Neural progenitor cell (in vitro differentiated cells): ENCODE measurements at regions not wholly inside any gene's neighbourhood (a gene's known extent, or its start where the extent isn't known, plus 50 kb on each side); places are given as distances from the start of the nearest gene placed in this dataset.
"Not testable (repeated sequence)": the region's sequence is repeated elsewhere in the genome, so short reads cannot be mapped to it uniquely, and the experiment has no call there.

ENCODE experiments used
- DNase-seq: peaks from one replicate; pipeline ENCODE4 v3.0.0-alpha.2; 2016; ENCODE audit warnings: low spot score
- H2AFZ ChIP-seq: fragments of 200-600 bp; sonication (generic); replicated peaks from 2 replicates; pipeline ENCODE4 v1.6.1; 2016; ENCODE audit warnings: antibody characterized with exemption
- H3F3A ChIP-seq: fragments of 200-600 bp; sonication (generic); 2 replicates; pipeline ENCODE4 v1.6.1; 2016; ENCODE audit warnings: antibody characterized with exemption, low read depth
- H3K27ac ChIP-seq: fragments of 200-600 bp; sonication (generic); 2 replicates; pipeline ENCODE4 v1.5.1; 2016; ENCODE audit warnings: mild to moderate bottlenecking
- H3K27me3 ChIP-seq: fragments of 200-600 bp; sonication (generic); 2 replicates; pipeline ENCODE4 v1.6.1; 2016; ENCODE audit warnings: mild to moderate bottlenecking, moderate library complexity
- H3K36me3 ChIP-seq: fragments of 200-600 bp; sonication (generic); 2 replicates; pipeline ENCODE4 v1.5.1; 2016
- H3K4me1 ChIP-seq: fragments of 200-600 bp; sonication (generic); 2 replicates; pipeline ENCODE4 v1.6.1; 2016; ENCODE audit warnings: mixed run types
- H3K4me2 ChIP-seq: fragments of 200-600 bp; sonication (generic); 2 replicates; pipeline ENCODE4 v1.6.1; 2016
- H3K4me3 ChIP-seq: fragments of 200-600 bp; sonication (generic); 2 replicates; pipeline ENCODE4 v1.5.1; 2016
- H3K79me2 ChIP-seq: fragments of 200-600 bp; sonication (generic); 2 replicates; pipeline ENCODE4 v1.6.1; 2016; ENCODE audit warnings: low read depth
- H3K9ac ChIP-seq: fragments of 200-600 bp; sonication (generic); 2 replicates; pipeline ENCODE4 v1.6.1; 2016
- H3K9me3 ChIP-seq: fragments of 200-600 bp; sonication (generic); 2 replicates; pipeline ENCODE4 v1.5.1; 2016; ENCODE audit warnings: low read depth
- H4K20me1 ChIP-seq: fragments of 200-600 bp; sonication (generic); 2 replicates; pipeline ENCODE4 v1.6.1; 2016; ENCODE audit warnings: low read depth
- H3K27ac Mint-ChIP-seq: 3 replicates; pipeline ENCODE4 v1.8.0; 2021; ENCODE audit warnings: mixed read lengths
- H3K27me3 Mint-ChIP-seq: 2 replicates; pipeline ENCODE4 v1.8.0; 2022; ENCODE audit warnings: low read depth, mild to moderate bottlenecking, inconsistent platforms, moderate library complexity, mixed read lengths; ENCODE audit not compliant: insufficient read depth
- H3K36me3 Mint-ChIP-seq: 3 replicates; pipeline ENCODE4 v1.8.0; 2021; ENCODE audit warnings: mixed read lengths
- H3K4me1 Mint-ChIP-seq: 3 replicates; pipeline ENCODE4 v1.8.0; 2021; ENCODE audit warnings: mixed read lengths
- H3K4me3 Mint-ChIP-seq: 3 replicates; pipeline ENCODE4 v1.8.0; 2021; ENCODE audit warnings: mild to moderate bottlenecking, moderate library complexity, mixed read lengths
- H3K9me3 Mint-ChIP-seq: 3 replicates; pipeline ENCODE4 v1.8.0; 2020; ENCODE audit warnings: mixed read lengths
- EZH2 ChIP-seq: fragments of 200-600 bp; sonication (generic); IDR thresholded peaks from 2 replicates; pipeline ENCODE4 v1.6.1; 2017; ENCODE audit warnings: antibody characterized with exemption, mild to moderate bottlenecking, moderate library complexity
- EZH2phosphoT487 ChIP-seq: fragments of 200-600 bp; sonication (generic); IDR thresholded peaks from 2 replicates; pipeline ENCODE4 v1.6.1; 2017; ENCODE audit warnings: antibody characterized with exemption
- TF ChIP-seq, protein P1 (sequence below): fragments of 200-600 bp; sonication (generic); IDR thresholded peaks from 2 replicates; pipeline ENCODE4 v1.5.1; 2017; ENCODE audit warnings: antibody characterized with exemption, mild to moderate bottlenecking

DNA sequence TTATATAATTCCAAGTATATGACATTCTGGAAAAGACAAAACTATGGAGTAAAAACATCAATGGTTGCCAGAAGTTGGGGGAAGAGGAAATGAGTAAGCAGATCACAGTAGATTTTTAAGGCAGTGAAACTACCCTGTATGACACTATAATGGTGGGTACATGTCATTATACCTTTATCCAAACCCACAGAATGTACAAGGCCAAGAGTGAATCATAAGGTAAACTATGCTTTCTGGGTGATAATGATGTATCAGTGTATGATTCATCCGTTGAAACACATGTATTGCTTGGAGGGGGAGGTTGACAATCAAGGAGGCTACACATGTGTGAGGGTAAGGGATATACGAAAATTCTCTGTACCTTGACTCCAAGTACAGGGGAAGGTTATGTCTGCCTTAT is 862.7 kb downstream of the PLA2G4A start:
- Mint-ChIP-seq H3K36me3 (no peaks in the 10 kb centered on the region), H3K4me1 (peaks cover 2% of the 10 kb centered on the region), H3K27ac (no peak overlapping the region), H3K9me3 (no peaks in the 10 kb centered on the region), H3K4me3 (no peak overlapping the region), H3K27me3 (no peaks in the 10 kb centered on the region)
- H3K36me3 ChIP-seq: no peaks in the 10 kb centered on the region
- H3K79me2 ChIP-seq: no peaks in the 10 kb centered on the region
- H3K9me3 ChIP-seq: no peaks in the 10 kb centered on the region
- H3K27me3 ChIP-seq: no peaks in the 10 kb centered on the region
- no peaks in the 10 kb centered on the region for H3K4me1 ChIP-seq
- H4K20me1 ChIP-seq: no peaks in the 10 kb centered on the region
- no peak for DNase-seq
- H3K4me3 ChIP-seq: no peak overlapping the region
- H3K9ac ChIP-seq: no peak overlapping the region
- H3K4me2 ChIP-seq: no peak overlapping the region
- no peak overlapping the region for H2AFZ ChIP-seq
- no peak overlapping the region for H3K27ac ChIP-seq
- no peaks in the 10 kb centered on the region for H3F3A ChIP-seq
- no peak for TF ChIP-seq EZH2
- TF ChIP-seq, protein P1, sequence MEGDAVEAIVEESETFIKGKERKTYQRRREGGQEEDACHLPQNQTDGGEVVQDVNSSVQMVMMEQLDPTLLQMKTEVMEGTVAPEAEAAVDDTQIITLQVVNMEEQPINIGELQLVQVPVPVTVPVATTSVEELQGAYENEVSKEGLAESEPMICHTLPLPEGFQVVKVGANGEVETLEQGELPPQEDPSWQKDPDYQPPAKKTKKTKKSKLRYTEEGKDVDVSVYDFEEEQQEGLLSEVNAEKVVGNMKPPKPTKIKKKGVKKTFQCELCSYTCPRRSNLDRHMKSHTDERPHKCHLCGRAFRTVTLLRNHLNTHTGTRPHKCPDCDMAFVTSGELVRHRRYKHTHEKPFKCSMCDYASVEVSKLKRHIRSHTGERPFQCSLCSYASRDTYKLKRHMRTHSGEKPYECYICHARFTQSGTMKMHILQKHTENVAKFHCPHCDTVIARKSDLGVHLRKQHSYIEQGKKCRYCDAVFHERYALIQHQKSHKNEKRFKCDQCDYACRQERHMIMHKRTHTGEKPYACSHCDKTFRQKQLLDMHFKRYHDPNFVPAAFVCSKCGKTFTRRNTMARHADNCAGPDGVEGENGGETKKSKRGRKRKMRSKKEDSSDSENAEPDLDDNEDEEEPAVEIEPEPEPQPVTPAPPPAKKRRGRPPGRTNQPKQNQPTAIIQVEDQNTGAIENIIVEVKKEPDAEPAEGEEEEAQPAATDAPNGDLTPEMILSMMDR: no peak
- TF ChIP-seq EZH2phosphoT487: no peak

DNA sequence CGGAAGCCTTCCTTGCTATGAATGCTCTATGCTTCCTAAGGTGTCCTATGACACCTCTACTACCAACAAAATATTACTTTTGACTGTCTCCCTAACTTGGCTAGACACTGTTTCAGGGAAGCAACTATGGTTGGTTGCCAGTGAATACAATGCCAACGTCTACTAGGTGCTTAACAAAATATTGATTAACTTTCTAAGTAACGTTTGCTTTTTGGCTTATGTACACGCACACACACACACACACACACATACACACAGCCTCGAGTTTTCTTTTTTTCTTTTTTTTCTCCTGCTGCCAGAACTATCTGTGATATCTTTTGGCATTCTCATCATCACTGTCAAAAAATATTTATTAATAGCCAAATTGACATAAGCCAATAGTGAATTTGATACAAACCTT is 864.0 kb downstream of the PLA2G4A start:
- Mint-ChIP-seq H3K27me3 (no peaks in the 10 kb centered on the region), H3K9me3 (no peaks in the 10 kb centered on the region), H3K4me1 (peaks cover 2% of the 10 kb centered on the region), H3K4me3 (no peak overlapping the region), H3K36me3 (no peaks in the 10 kb centered on the region), H3K27ac (no peak overlapping the region)
- TF ChIP-seq, protein P1: no peak
- no peak for TF ChIP-seq EZH2phosphoT487
- TF ChIP-seq EZH2: no peak
- no peak overlapping the region for H3K4me2 ChIP-seq
- H3K9ac ChIP-seq: no peak overlapping the region
- no peaks in the 10 kb centered on the region for H3K36me3 ChIP-seq
- no peak overlapping the region for H2AFZ ChIP-seq
- no peaks in the 10 kb centered on the region for H3K4me1 ChIP-seq
- H3K27ac ChIP-seq: no peak overlapping the region
- H3F3A ChIP-seq: no peaks in the 10 kb centered on the region
- no peak for DNase-seq
- no peak overlapping the region for H3K4me3 ChIP-seq
- H3K79me2 ChIP-seq: no peaks in the 10 kb centered on the region
- no peaks in the 10 kb centered on the region for H3K27me3 ChIP-seq
- H4K20me1 ChIP-seq: no peaks in the 10 kb centered on the region
- no peaks in the 10 kb centered on the region for H3K9me3 ChIP-seq

DNA sequence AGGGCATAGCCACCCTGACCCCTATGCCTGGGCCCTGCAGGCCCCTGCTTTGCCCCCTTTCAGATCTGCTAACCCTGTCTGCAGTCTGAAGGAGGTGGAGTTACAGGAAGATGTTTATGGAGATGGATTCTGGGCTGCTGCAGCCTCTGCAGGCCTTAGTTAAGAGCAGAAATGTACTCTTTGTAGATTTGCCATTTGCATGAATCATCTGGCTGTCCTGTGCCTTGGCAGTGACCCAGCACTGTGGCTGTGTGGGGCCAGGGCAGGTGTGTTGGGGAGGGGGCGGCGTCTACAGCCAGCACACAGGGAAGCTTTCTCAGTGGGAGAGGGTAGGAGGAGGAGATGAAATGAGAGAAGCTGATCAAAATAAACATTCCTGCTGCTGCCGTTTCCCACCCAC is 867.3 kb downstream of the PLA2G4A start:
- Histone ChIP-seq H3K4me3 (no peak overlapping the region), H3K9ac (no peak overlapping the region), H3K4me1 (no peaks in the 10 kb centered on the region), H3K9me3 (no peaks in the 10 kb centered on the region), H3K4me2 (no peak overlapping the region), H3K27me3 (no peaks in the 10 kb centered on the region), H3K36me3 (no peaks in the 10 kb centered on the region), H3F3A (no peaks in the 10 kb centered on the region), H3K79me2 (no peaks in the 10 kb centered on the region), H3K27ac (no peak overlapping the region), H2AFZ (no peak overlapping the region), H4K20me1 (no peaks in the 10 kb centered on the region)
- Mint-ChIP-seq H3K36me3 (no peaks in the 10 kb centered on the region), H3K9me3 (no peaks in the 10 kb centered on the region), H3K4me3 (no peak overlapping the region), H3K27ac (no peak overlapping the region), H3K27me3 (no peaks in the 10 kb centered on the region), H3K4me1 (peaks cover 4% of the 10 kb centered on the region)
- TF ChIP-seq EZH2: no peak
- no peak for TF ChIP-seq EZH2phosphoT487
- TF ChIP-seq, protein P1: no peak
- DNase-seq: no peak

DNA sequence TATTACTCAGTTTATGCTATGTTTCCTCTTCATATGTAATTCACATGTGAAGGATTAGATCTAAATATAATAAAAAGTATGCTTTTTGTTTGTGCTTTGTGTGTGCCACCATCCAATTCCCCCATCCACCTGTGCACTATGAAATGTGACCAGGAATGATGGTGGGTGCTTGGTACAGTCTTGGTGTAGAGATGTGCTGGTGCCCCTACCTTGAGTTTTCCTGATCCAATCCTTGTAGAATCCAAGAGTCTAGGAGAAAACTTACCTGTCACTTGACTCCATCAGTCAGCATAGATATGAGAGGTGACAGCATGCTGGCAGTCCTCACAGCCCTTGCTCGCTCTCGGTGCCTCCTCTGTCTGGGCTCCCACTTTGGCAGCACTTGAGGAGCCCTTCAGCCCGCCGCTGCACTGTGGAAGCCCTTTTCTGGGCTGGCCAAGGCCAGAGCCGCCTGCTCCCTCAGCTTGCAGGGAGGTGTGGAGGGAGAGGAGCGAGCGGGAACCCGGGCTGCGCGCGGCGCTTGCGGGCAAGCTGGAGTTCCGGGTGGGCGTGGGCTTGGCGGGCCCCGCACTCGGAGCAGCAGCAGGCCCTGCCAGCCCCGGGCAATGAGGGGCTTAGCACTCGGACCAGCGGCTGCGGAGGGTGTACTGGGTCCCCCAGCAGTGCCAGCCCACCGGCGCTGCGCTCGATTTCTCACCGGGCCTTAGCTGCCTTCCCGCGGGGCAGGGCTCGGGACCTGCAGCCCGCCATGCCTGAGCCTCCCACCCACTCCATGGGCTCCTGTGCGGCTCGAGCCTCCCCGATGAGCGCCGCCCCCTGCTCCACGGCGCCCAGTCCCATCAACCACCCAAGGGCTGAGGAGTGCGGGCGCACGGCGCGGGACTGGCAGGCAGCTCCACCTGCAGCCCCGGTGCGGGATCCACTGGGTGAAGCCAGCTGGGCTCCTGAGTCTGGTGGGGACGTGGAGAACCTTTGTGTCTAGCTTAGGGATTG is 874.7 kb downstream of the PLA2G4A start:
- H3K27ac ChIP-seq, H4K20me1 ChIP-seq, H3K27me3 ChIP-seq, H3K36me3 ChIP-seq, H2AFZ ChIP-seq, H3K4me2 ChIP-seq, H3K4me3 Mint-ChIP-seq, H3K9me3 Mint-ChIP-seq, H3K79me2 ChIP-seq, H3K27me3 Mint-ChIP-seq, DNase-seq, H3F3A ChIP-seq, H3K4me1 Mint-ChIP-seq, H3K27ac Mint-ChIP-seq, H3K9ac ChIP-seq, H3K36me3 Mint-ChIP-seq, H3K4me1 ChIP-seq, H3K9me3 ChIP-seq, H3K4me3 ChIP-seq: not testable (repeated sequence)
